T-cell (primary cell): ENCODE measurements at regions not wholly inside any gene's neighbourhood (a gene's known extent, or its start where the extent isn't known, plus 50 kb on each side); places are given as distances from the start of the nearest gene placed in this dataset.
A peak's percentile ranks its signal among the peaks of the same experiment; 100 is the strongest.
"Not testable (repeated sequence)": the region's sequence is repeated elsewhere in the genome, so short reads cannot be mapped to it uniquely, and the experiment has no call there.

ENCODE experiments used
- ATAC-seq, 4 experiments: fragments of 200-7000 bp in 3 of 4; fragments of 150-1000 bp in 1 of 4; cut with Tn5 transposase; replicated peaks in 1 of 4; 1 replicate in 3 of 4; 2 replicates in 1 of 4; pipeline ENCODE4 v1.10.0; 2021; ENCODE audit warnings: moderate library complexity in 3 of 4, mild to moderate bottlenecking in 2 of 4, moderate number of reproducible peaks in 1 of 4
- CTCF ChIA-PET, 2 donors: fragments of 300-600 bp; sonication (Branson Sonifier 250); formaldehyde crosslinking; loops; one replicate each; lab custom pipeline; 2022; ENCODE audit warnings: antibody characterized with exemption in 2 of 2; lab: Charles Lee
- POLR2A ChIA-PET, 2 donors: fragments of 300-600 bp; sonication (Branson Sonifier 250); formaldehyde crosslinking; loops; one replicate each; lab custom pipeline; 2022; ENCODE audit warnings: antibody characterized with exemption in 2 of 2; lab: Charles Lee
- DNase-seq, 35 experiments: peaks; one replicate each; pipeline versions ENCODE4 v3.0.0 to v3.0.0-alpha.2; 2013 to 2023
- H3K27ac ChIP-seq: one replicate; pipeline ENCODE4 v1.5.1; 2013; ENCODE audit warnings: low read length
- H3K27me3 ChIP-seq, 2 experiments: replicated peaks in 1 of 2; 1 replicate in 1 of 2; 2 replicates in 1 of 2; pipeline versions ENCODE4 v1.6.1 to v1.7.0; 2013; ENCODE audit warnings: low read length in 1 of 2, mixed read lengths in 1 of 2; ENCODE audit not compliant: control insufficient read depth in 2 of 2, insufficient read depth in 2 of 2; ENCODE audit errors: extremely low read depth in 1 of 2
- H3K36me3 ChIP-seq, 2 donors: 1 replicate in 1 of 2; 2 replicates in 1 of 2; pipeline versions ENCODE4 v1.6.1 to v1.7.0; 2013; ENCODE audit warnings: low read length in 1 of 2; ENCODE audit not compliant: control insufficient read depth in 2 of 2, insufficient read depth in 1 of 2; ENCODE audit errors: extremely low read depth in 1 of 2
- H3K4me1 ChIP-seq, 2 experiments: 1 replicate in 1 of 2; 2 replicates in 1 of 2; pipeline versions ENCODE4 v1.6.1 to v1.7.0; 2013; ENCODE audit warnings: low read length in 2 of 2, mixed read lengths in 1 of 2; ENCODE audit not compliant: insufficient read depth in 2 of 2, control insufficient read depth in 1 of 2; ENCODE audit errors: extremely low read depth in 1 of 2
- H3K4me3 ChIP-seq, 2 donors: 1 replicate in 1 of 2; 2 replicates in 1 of 2; pipeline versions ENCODE4 v1.5.1 to v1.7.0; 2013; ENCODE audit warnings: mild to moderate bottlenecking in 2 of 2, low read length in 1 of 2, moderate library complexity in 1 of 2; ENCODE audit not compliant: control insufficient read depth in 1 of 2; ENCODE audit errors: extremely low read depth in 1 of 2
- H3K9me3 ChIP-seq: 2 replicates; pipeline ENCODE4 v1.7.0; 2013
- H3K27ac Mint-ChIP-seq, 2 donors: one replicate each; pipeline ENCODE4 v1.8.0; 2020 to 2021; ENCODE audit warnings: mild to moderate bottlenecking in 2 of 2, mixed read lengths in 2 of 2
- H3K27me3 Mint-ChIP-seq, 2 donors: one replicate each; pipeline ENCODE4 v1.8.0; 2021 to 2022; ENCODE audit warnings: mixed read lengths in 2 of 2
- H3K36me3 Mint-ChIP-seq: one replicate; pipeline ENCODE4 v1.8.0; 2021; ENCODE audit warnings: mixed read lengths
- H3K4me1 Mint-ChIP-seq, 3 donors: one replicate each; pipeline ENCODE4 v1.8.0; 2020 to 2022; ENCODE audit warnings: mixed read lengths in 3 of 3, mild to moderate bottlenecking in 1 of 3
- H3K4me3 Mint-ChIP-seq, 3 donors: one replicate each; pipeline ENCODE4 v1.8.0; 2020 to 2022; ENCODE audit warnings: mild to moderate bottlenecking in 3 of 3, mixed read lengths in 3 of 3, moderate library complexity in 3 of 3
- H3K9me3 Mint-ChIP-seq, 3 donors: one replicate each; pipeline ENCODE4 v1.8.0; 2020 to 2022; ENCODE audit warnings: mixed read lengths in 3 of 3
- WGBS: methylation state at CpG from one replicate; pipeline ENCODE4 v1.1.5; 2013; ENCODE audit warnings: missing lambda C conversion rate; ENCODE audit not compliant: insufficient coverage; 5-methylcytosine and 5-hydroxymethylcytosine counted together

DNA sequence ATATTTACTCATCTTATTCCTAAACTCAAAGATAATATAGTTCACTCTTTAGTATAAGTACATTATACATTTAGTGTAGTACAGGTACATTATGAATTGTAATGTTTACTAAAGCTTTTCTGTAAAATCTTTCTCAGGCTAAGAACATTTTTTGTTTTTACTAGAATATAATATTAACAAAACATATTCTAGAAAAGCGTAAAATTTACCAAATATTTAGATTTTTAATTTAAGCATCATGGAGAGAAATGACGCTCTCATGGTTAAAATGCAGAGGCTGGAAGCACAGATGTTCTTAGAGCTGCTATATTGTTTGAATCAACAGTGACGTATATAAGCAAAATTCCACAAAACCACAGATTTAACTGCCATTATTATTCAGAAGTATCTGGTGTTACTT is 54.7 kb upstream of the NBPF15 start:
- CTCF ChIA-PET, DNase-seq, H3K36me3 ChIP-seq, H3K4me1 ChIP-seq, H3K27ac ChIP-seq, H3K27ac Mint-ChIP-seq, ATAC-seq, H3K27me3 ChIP-seq, H3K9me3 ChIP-seq, H3K4me3 ChIP-seq, H3K4me3 Mint-ChIP-seq, POLR2A ChIA-PET, H3K27me3 Mint-ChIP-seq, H3K36me3 Mint-ChIP-seq, H3K9me3 Mint-ChIP-seq: not testable (repeated sequence)
- peaks cover 0 to 14% (median 2%) of the 10 kb centered on the region in 3 donors for H3K4me1 Mint-ChIP-seq
- WGBS = no CpG with 5 or more reads among the region's 3 CpGs

DNA sequence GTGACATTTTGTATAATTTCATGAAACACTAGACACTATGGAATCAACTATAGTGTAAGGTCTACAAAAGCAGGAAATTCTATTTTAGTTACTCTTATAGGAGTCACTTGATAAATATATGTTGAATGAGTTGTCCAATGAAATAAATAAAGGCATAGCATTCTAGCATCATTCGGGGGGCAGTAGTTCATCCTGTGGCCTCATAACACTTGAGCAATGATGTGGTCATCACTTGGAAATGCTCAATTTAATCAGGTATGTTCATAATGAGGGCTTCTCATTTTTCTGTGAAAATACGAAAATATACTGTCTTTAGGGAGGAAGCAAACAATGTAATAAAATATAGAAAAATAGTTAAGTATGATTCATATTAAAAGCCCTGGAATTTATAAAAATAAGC is 55.4 kb upstream of the NBPF15 start:
- H3K36me3 Mint-ChIP-seq, H3K4me3 Mint-ChIP-seq, H3K27me3 ChIP-seq, H3K36me3 ChIP-seq, H3K27ac Mint-ChIP-seq, CTCF ChIA-PET, H3K27ac ChIP-seq, ATAC-seq, H3K9me3 ChIP-seq, H3K9me3 Mint-ChIP-seq, H3K4me3 ChIP-seq, H3K4me1 ChIP-seq, H3K27me3 Mint-ChIP-seq, DNase-seq, POLR2A ChIA-PET: not testable (repeated sequence)
- peaks cover 0 to 17% (median 4%) of the 10 kb centered on the region in 3 donors for H3K4me1 Mint-ChIP-seq
- no CpG with 5 or more reads among the region's 2 CpGs for WGBS

DNA sequence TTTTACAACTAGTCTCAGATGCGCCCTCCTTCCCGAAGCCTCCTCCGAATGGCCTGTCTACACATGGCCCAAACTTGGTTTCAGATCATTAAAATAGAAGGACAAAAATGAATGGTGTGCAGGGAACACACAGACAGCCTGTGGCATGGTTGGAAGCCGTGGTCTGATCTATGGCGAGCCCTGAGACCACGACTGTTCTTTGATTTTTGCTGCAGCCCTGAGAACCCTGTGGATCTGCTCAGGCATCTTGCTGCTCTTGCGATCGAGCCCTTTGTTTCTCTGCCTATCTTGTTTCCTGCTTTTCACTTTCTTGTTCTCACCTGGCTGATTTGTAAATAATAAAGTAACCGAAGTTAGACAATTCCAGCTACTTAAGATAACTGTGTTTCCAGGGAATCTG is 57.0 kb upstream of the NBPF15 start:
- H3K9me3 Mint-ChIP-seq, H3K36me3 Mint-ChIP-seq, H3K36me3 ChIP-seq, DNase-seq, CTCF ChIA-PET, H3K27me3 Mint-ChIP-seq, ATAC-seq, H3K4me3 ChIP-seq, H3K4me3 Mint-ChIP-seq, H3K4me1 ChIP-seq, H3K9me3 ChIP-seq, H3K27ac ChIP-seq, POLR2A ChIA-PET, H3K27me3 ChIP-seq: not testable (repeated sequence)
- WGBS = no CpG with 5 or more reads among the region's 9 CpGs
- Mint-ChIP-seq H3K4me1 (peaks cover 0 to 18% (median 4%) of the 10 kb centered on the region in 3 donors), H3K27ac (peak overlapping the region; percentile 77 to 78)

DNA sequence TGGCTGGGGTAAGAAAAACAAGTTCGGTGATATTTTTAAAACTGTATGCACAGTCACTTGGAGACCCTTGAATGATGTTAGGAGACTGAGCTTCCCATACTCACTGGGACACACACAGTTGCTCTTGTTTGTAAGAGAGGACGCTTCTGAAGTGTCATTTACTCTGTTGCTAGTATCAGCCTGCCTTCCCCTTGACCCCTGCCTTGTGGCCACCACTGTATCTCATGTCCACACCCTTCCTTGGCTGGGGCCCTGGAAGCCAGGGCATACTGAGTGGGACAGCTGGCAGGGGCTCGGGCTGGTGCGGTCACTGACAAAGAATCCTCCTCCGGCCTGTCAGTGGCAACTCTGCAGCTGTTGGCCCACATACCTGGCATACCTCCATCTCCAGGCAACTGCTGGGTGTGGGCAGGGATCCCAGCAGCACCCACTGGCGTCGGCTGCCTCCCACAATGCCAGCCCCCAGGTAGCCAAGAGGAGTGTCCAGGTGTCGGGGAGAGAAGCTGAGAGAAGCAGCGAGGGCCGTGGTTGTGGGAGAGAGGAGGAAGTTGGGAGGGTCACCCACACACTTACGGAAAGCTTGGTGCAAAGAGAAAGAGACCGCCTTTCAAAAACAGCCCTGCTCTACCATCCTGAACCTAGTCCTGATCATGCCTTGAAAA is 58.2 kb upstream of the NBPF15 start:
- H3K4me3 Mint-ChIP-seq, POLR2A ChIA-PET, H3K27me3 ChIP-seq, H3K27ac ChIP-seq, CTCF ChIA-PET, H3K9me3 ChIP-seq, H3K27me3 Mint-ChIP-seq, H3K4me1 ChIP-seq, H3K36me3 ChIP-seq, H3K36me3 Mint-ChIP-seq, DNase-seq, ATAC-seq, H3K4me3 ChIP-seq, H3K9me3 Mint-ChIP-seq: not testable (repeated sequence)
- Mint-ChIP-seq H3K27ac (peak overlapping the region in 1 of 2 donors; percentile 77), H3K4me1 (peaks cover 0 to 25% (median 5%) of the 10 kb centered on the region in 3 donors)
- 60% methylated on average over 1 of the region's 12 CpGs for WGBS

DNA sequence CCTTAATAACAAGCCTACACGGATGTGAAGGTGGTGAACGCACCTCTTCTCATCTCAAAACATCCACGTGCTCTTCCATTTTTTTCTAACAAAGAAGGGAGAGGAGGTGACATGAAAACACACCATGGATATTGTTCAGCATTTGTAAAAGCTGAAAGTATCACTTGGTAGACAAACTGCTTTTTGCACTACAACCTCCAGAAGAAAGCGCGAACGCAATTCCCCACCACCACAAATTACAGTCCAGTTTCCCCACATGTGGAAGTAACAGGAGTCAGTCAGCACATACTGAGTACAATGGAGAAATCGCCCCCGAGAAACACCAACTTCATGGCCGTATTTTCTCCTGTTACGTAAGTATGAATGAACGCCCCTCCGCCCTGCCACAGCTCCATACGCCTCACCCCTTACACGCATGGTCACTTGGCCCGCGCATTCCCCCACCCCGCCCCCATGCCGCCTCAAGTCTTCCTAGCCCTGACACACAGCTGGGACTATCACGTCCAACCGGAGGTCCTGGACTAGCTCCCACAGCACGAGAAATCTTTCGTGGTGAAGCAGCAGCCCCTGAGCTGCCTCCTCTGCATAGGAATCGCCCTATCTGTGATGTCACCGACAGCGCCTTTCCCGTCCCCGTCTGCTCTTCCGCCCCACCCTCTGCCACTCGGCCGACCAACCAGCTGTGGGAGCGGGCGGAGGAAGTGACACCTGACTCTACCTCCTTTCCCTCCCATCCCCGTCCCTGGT is 62.4 kb upstream of the NBPF15 start:
- H3K36me3 ChIP-seq, H3K9me3 Mint-ChIP-seq, H3K9me3 ChIP-seq, H3K27me3 Mint-ChIP-seq, H3K36me3 Mint-ChIP-seq, H3K4me1 ChIP-seq, H3K27me3 ChIP-seq: not testable (repeated sequence)
- 25% methylated on average over 11 of the region's 33 CpGs for whole genome bisulfite sequencing
- peak overlapping the region in 1 of 2 donors; percentile 49 for H3K4me3 ChIP-seq
- ATAC-seq (peak; percentile 86 to 90 (median 88)), DNase-seq (peak; percentile 23 to 71 (median 46))
- ChIA-PET POLR2A (interaction anchor here (0.7 to 1.2 kb wide), 2 partner anchors 22 to 26 kb away, joined by 3 to 8 read pairs; no protein-coding TSS in a partner anchor), CTCF (interaction anchor here in 1 of 2 donors (0.6 kb wide), 1 partner anchor 9 kb away, joined by 3 read pairs; no protein-coding TSS in a partner anchor)
- Mint-ChIP-seq H3K27ac (peak overlapping the region; percentile 98 to 99), H3K4me1 (peaks cover 0 to 16% (median 3%) of the 10 kb centered on the region in 3 donors), H3K4me3 (peak overlapping the region; percentile 56 to 84 (median 74))
- peak overlapping the region; percentile 92 for H3K27ac ChIP-seq

DNA sequence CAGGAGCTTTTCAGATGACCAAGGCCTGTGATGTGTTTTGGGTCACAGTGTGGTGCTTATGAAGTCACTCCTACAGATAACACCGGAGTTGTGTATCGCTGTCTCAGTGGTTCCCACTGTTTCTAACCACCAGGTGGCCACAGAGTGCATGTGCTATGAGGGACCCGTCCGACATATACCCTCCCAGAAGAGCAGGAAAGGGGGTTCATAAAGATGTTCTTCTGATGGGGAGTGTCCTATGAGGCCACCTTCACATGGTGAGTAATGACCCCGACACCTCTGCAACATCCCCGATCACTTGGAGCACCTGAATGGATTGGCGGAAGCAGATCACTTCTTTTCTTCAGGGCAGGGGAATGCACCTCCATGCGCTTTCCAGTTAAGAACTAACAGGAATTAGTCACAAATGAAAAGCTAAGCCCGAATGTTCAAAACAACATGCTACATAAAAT is 60.5 kb upstream of the PPIAL4F start:
- H3K27ac Mint-ChIP-seq = peak overlapping the region; percentile 94
- DNase-seq (peak in 3 of 35 experiments; percentile 16 to 38 (median 19)), ATAC-seq (peak; percentile 68 to 76 (median 70))
- H3K9me3 Mint-ChIP-seq, H3K27me3 ChIP-seq, H3K27me3 Mint-ChIP-seq, H3K27ac ChIP-seq, H3K36me3 ChIP-seq, CTCF ChIA-PET, H3K4me3 ChIP-seq, H3K36me3 Mint-ChIP-seq, H3K9me3 ChIP-seq: not testable (repeated sequence)
- peaks cover 0 to 22% of the 10 kb centered on the region in 2 experiments for H3K4me1 ChIP-seq
- H3K4me1 Mint-ChIP-seq = peaks cover 8 to 27% (median 24%) of the 10 kb centered on the region in 3 donors
- POLR2A ChIA-PET = interaction anchor here in 1 of 2 donors (0.6 kb wide), 1 partner anchor 18 kb away, joined by 7 read pairs; no protein-coding TSS in a partner anchor
- peak overlapping the region in 2 of 3 donors; percentile 13 to 24 for H3K4me3 Mint-ChIP-seq
- WGBS = 70% methylated on average over 2 of the region's 9 CpGs
